Muscle of leg (tissue), 3 donors: ENCODE measurements at regions not wholly inside any gene's neighbourhood (a gene's known extent, or its start where the extent isn't known, plus 50 kb on each side); places are given as distances from the start of the nearest gene placed in this dataset.

Experiments used
- DNase-seq: peaks from one replicate; pipeline ENCODE4 v3.0.0; 2013
- H3K27ac ChIP-seq: one replicate; pipeline ENCODE4 v1.5.1; 2013; ENCODE audit warnings: mild to moderate bottlenecking, low read length, control low read depth
- H3K27me3 ChIP-seq: one replicate; pipeline ENCODE4 v1.6.1; 2013; ENCODE audit warnings: low read length; ENCODE audit not compliant: control insufficient read depth, insufficient read depth
- H3K36me3 ChIP-seq: one replicate; pipeline ENCODE4 v1.6.1; 2013; ENCODE audit warnings: low read length; ENCODE audit not compliant: control insufficient read depth, insufficient read depth
- H3K4me1 ChIP-seq: one replicate; pipeline ENCODE4 v1.6.1; 2013; ENCODE audit warnings: low read length; ENCODE audit not compliant: control insufficient read depth, insufficient read depth
- H3K4me3 ChIP-seq: one replicate; pipeline ENCODE4 v1.5.1; 2013; ENCODE audit warnings: low read length, control low read depth
- H3K9me3 ChIP-seq: replicated peaks from 2 replicates; pipeline ENCODE4 v1.6.1; 2013; ENCODE audit warnings: low read depth, low read length; ENCODE audit not compliant: control insufficient read depth
- WGBS: methylation state at CpG from one replicate; pipeline ENCODE4 v1.1.5; 2013; ENCODE audit warnings: missing lambda C conversion rate; ENCODE audit not compliant: insufficient coverage; 5-methylcytosine and 5-hydroxymethylcytosine counted together

- Histone ChIP-seq H3K36me3 (no peaks in the 10 kb centered on the region), H3K4me1 (peaks cover 40% of the 10 kb centered on the region), H3K4me3 (no peak overlapping the region), H3K27me3 (peaks cover 11% of the 10 kb centered on the region), H3K9me3 (no peaks in the 10 kb centered on the region), H3K27ac (no peak overlapping the region)
- peak; percentile 43 for DNase-seq
- WGBS: 60% methylated on average over 3 of the region's 4 CpGs
These were observed 345.6 kb downstream of the CDC5L start for GRCh38 chr6:44733126-44733525.

DNA sequence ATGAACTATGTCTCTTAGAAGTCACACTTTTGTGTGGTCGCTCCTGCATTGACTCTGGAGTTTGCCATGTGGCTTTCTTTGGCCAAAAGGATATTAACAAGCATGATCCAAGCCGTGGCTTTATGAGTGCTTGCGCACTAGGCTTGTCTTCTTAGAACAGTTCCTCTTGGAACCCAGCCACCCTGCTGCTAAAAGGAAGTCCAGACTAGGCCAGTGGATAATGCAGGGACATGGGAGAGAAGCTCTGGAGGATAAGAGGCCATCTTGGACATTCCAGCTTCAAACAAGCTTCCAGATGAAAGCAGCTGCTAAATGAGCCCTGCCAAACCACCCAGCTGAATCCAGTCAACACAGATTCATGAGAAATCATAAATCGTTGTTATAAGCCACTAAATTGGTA is 346.4 kb downstream of the CDC5L start:
- DNase-seq: peak; percentile 89
- Histone ChIP-seq H3K9me3 (no peaks in the 10 kb centered on the region), H3K27ac (no peak overlapping the region), H3K27me3 (peaks cover 11% of the 10 kb centered on the region), H3K4me1 (peaks cover 40% of the 10 kb centered on the region), H3K36me3 (no peaks in the 10 kb centered on the region), H3K4me3 (no peak overlapping the region)
- WGBS: no CpG with 5 or more reads among the region's 4 CpGs

DNA sequence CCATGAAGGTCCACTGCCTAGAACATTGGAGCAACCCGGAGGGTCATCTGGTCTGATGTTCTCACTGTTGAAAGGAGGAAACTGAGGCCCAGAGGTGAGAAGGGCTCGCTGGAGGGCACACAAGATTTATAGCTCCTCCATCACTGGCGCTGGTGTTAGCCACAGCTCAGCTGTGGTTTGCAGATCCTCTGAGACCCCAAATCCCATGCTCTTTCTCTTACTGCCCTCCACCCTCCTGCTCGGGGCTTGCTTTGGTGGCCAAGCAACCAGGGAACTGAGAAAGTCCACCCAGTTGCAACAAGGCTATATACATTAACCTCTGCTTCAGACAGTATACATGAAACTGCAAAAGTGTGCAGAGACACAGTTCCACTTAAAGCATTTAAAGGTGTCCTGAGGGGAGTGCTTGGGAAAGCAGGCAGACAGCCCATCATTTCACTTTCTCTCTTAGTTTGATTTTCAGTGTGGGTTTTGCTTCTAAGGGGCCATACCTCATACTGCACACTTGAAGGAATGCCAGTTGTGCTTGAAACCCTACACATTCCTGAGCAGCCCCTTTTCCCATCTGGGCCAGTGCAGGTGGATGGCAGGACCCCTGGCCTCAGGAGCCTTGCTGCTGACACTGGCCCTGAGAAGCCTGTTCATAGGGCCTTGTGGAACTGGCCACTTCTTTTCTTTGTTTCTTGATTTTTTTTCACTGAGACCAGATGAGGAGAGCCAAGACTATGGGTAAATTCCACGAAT is 347.6 kb downstream of the CDC5L start:
- no peaks in the 10 kb centered on the region for H3K36me3 ChIP-seq
- peaks cover 9% of the 10 kb centered on the region for H3K27me3 ChIP-seq
- 70% methylated on average over 4 of the region's 5 CpGs for WGBS
- peaks cover 40% of the 10 kb centered on the region for H3K4me1 ChIP-seq
- H3K27ac ChIP-seq: no peak overlapping the region
- no peak overlapping the region for H3K4me3 ChIP-seq
- DNase-seq: no peak
- no peaks in the 10 kb centered on the region for H3K9me3 ChIP-seq

DNA sequence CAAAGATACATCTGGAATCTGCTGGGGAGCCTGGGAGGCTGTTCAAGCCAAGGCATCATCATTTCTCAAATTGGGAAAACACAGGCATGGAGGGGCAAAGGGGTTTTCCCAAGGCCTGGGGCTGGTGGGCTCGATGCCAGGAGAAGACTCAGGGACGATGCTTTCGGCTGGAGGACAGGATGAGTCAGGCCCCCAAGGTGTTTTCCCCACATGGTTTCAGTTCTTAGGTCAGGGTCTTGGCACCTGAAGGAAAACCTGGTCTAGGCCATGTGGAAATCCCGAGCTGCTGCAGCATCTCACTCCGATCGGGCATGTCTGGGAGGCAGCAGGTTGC is 348.1 kb downstream of the CDC5L start:
- DNase-seq: no peak

GRCh38 chr6:44737341-44737740 is 349.8 kb downstream of the CDC5L start:
- Histone ChIP-seq H3K27me3 (peaks cover 9% of the 10 kb centered on the region), H3K4me1 (peaks cover 24% of the 10 kb centered on the region), H3K4me3 (no peak overlapping the region), H3K27ac (no peak overlapping the region), H3K36me3 (no peaks in the 10 kb centered on the region), H3K9me3 (no peaks in the 10 kb centered on the region)
- DNase-seq: no peak
- WGBS: no CpG with 5 or more reads among the region's 9 CpGs

More for the DNA sequence above, 348.1 kb downstream of the CDC5L start:
- Histone ChIP-seq H3K36me3 (no peaks in the 10 kb centered on the region), H3K4me3 (no peak overlapping the region), H3K27me3 (peaks cover 9% of the 10 kb centered on the region), H3K27ac (no peak overlapping the region), H3K4me1 (peaks cover 38% of the 10 kb centered on the region), H3K9me3 (no peaks in the 10 kb centered on the region)
- 51% methylated on average over 6 of the region's 6 CpGs for WGBS

DNA sequence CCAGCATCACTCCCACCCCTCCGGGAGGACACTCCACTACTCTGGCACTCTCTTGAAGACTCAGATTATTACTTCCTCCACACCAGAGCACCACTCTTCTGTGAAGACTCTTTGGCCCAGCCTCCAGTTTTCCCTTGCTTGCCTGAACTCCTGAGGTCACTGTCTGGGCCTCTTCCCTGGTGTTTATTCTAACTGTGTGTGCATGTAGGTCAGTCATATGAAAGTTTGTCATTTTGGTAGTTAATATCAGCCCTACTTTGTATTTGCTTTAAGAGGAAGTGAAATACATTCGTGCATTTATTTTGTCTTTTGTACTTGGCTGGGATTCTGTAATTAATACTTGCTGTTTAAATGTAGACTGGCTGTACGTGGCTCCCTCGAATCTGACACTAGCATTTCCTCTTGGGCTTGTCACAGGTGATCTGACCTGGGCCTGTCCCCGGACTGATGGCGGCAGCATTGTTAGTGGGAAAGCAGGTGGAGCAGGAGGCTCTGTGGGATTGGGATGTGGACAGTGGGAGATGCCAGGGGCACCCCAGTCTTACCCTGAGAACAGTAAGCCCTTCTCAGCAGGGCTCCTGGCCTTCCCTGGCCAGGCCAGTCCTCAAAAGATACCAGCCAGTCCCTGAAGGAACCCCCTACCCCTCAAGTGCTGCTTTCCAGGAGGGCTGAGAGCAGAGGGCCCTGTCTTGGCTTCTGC is 350.5 kb downstream of the CDC5L start:
- H3K27me3 ChIP-seq: peaks cover 11% of the 10 kb centered on the region
- H3K4me3 ChIP-seq: no peak overlapping the region
- peaks cover 24% of the 10 kb centered on the region for H3K4me1 ChIP-seq
- 60% methylated on average over 3 of the region's 6 CpGs for WGBS
- H3K9me3 ChIP-seq: no peaks in the 10 kb centered on the region
- no peaks in the 10 kb centered on the region for H3K36me3 ChIP-seq
- H3K27ac ChIP-seq: no peak overlapping the region
- no peak for DNase-seq

- 74% methylated on average over 3 of the region's 8 CpGs for WGBS
These were observed 351.2 kb downstream of the CDC5L start for GRCh38 chr6:44738601-44739146.

GRCh38 chr6:44739181-44739580 is 351.7 kb downstream of the CDC5L start:
- DNase-seq: no peak
- Histone ChIP-seq H3K9me3 (no peaks in the 10 kb centered on the region), H3K27me3 (peaks cover 11% of the 10 kb centered on the region), H3K36me3 (no peaks in the 10 kb centered on the region), H3K27ac (no peak overlapping the region), H3K4me1 (peaks cover 13% of the 10 kb centered on the region), H3K4me3 (no peak overlapping the region)
- WGBS: 66% methylated on average over 14 of the region's 16 CpGs

More at GRCh38 chr6:44738601-44739146, 351.2 kb downstream of the CDC5L start:
- no peaks in the 10 kb centered on the region for H3K36me3 ChIP-seq
- no peak overlapping the region for H3K4me3 ChIP-seq
- no peak overlapping the region for H3K27ac ChIP-seq
- peaks cover 17% of the 10 kb centered on the region for H3K4me1 ChIP-seq
- peaks cover 11% of the 10 kb centered on the region for H3K27me3 ChIP-seq
- no peak for DNase-seq
- no peaks in the 10 kb centered on the region for H3K9me3 ChIP-seq

DNA sequence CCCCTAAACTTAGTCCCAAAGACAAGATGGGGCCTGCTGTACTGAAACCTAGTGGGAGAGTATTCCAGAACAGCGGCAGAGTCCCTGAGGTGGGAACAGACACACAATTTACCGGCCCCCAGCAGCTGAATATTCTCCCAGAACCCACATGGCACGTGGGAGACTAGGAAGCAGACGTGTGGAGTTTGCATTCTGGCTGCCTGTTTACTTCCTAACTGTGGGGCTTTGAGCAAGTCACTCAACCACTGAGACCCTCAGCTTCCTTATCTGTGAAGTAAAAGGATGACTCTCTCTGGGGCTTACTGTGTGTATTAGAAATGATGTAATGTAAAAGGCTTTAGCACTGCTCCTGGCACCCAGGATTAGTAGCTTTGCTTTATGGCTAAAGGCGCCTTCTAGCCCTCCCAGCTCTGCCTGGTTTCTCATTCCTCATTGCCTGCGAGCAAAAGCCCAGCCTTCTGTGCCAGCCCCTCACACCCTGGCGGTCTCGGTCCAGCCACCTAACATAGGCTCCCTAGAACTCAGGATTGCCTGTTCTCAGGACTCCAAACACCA is 353.1 kb downstream of the CDC5L start:
- 84% methylated on average over 4 of the region's 8 CpGs for WGBS
- Histone ChIP-seq H3K27me3 (peaks cover 7% of the 10 kb centered on the region), H3K9me3 (no peaks in the 10 kb centered on the region), H3K36me3 (no peaks in the 10 kb centered on the region), H3K4me1 (no peaks in the 10 kb centered on the region), H3K4me3 (no peak overlapping the region), H3K27ac (no peak overlapping the region)
- DNase-seq: no peak

DNA sequence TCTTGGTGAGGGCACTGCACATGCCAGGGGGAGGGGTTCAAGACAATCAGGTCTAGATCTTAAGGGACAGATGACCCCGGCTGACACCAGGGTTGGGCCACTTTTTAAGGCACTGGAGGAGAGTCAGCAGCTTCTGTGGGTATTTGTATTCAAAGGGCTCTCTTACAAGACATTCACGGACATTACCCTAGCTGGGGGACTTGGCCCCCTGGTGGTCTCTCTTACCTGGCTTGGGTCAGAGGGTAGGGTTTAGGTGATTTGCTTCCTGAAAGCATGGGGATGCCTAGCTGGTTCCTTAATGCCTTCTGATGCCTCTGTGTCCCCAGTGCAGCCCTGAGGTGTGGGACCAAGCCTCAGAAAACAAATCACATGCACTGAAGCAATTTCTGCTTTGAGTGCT is 354.7 kb downstream of the CDC5L start:
- no peaks in the 10 kb centered on the region for H3K9me3 ChIP-seq
- peaks cover 2% of the 10 kb centered on the region for H3K27me3 ChIP-seq
- 100% methylated on average over 1 of the region's 2 CpGs for WGBS
- H3K36me3 ChIP-seq: no peaks in the 10 kb centered on the region
- no peak overlapping the region for H3K27ac ChIP-seq
- no peak overlapping the region for H3K4me3 ChIP-seq
- no peaks in the 10 kb centered on the region for H3K4me1 ChIP-seq
- no peak for DNase-seq
